HuH-7.5 (cell line): ENCODE measurements at regions not wholly inside any gene's neighbourhood (a gene's known extent, or its start where the extent isn't known, plus 50 kb on each side); places are given as distances from the start of the nearest gene placed in this dataset.

Source experiments
- DNase-seq: peaks from one replicate; pipeline ENCODE4 v3.0.0; 2011; ENCODE audit warnings: low spot score

DNA sequence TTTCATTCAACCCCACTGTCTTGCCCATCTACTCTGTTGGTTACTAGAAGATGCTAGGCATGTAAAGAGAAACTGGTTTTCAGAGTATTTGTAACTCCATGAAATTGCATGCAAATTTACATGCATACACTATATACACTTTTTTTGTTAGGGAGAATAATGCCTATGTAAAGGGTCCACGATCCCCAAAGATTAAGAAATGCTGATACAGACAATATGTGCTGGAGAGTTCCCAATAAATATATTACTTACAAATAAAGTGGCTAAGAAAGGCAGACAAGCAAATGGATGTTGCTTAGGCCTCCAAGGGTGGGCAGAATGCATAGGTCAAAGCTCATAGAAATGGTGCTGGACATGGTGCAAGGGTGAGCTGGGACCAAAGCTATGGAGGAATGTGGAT lies 109.6 kb upstream of the NHSL1 start:
- no peak for DNase-seq

DNA sequence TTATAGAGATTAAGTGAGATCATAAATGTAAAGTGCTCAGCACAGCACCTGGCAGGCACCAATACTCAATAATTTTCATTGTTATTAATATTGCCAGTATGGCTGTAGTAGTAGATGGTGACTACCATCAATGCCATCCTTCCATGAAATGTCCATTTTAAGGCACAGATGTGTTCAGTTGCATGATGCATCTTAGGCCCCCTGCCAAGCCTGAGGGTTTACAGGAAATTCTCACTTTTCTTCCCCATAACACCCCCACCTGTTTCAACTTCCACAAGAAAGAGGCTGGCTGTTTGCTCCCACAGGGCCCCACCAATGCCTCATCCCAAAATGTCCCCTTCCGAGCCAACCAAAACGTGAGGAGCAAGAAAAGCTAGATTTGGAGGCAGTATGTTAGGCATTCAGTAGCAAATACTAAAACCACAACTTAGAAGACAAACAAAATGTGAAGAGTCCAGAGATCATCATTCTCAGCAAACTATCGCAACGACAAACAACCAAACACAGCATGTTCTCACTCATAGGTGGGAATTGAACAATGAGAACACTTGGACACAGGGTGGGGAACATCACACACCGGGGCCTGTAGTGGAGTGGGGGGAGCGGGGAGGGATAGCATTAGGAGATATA lies 110.6 kb upstream of the NHSL1 start:
- no peak for DNase-seq

DNA sequence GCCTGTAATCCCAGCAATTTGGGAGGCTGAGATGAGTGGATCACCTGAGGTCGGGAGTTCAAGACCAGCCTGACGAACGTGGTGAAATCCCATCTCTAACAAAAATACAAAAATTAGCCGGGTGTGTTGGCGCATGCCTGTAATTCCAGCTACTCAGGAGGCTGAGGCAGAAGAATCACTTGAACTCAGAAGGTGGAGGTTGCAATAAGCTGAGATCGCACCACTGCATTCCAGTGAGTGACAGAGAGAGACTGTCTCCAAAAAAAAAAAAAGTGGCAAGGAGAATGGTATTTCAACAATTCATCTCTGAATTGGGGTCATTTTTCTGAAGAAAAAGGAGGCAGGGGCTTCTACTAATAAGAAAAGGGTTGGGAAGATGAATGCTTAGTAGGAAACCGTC lies 111.5 kb upstream of the NHSL1 start:
- no peak for DNase-seq

DNA sequence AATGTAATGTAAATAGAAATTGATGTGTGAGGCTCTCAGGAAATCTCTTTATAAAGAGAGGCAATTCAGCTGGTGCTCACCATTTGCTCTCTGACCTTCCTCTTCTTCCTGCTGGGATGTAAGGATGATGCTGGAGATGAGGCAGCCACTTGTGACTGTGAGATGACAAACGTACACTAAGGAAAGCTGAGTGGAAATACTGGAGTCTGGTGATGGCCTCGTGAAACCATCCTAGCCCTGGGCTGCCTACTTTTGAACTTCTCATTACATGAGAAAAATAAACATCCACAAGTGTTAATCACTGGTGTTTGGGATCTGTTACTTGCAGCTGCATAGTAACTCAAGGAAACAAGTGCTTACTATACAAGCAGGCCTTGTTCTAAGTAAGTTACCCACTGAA lies 114.9 kb upstream of the NHSL1 start:
- DNase-seq = no peak

DNA sequence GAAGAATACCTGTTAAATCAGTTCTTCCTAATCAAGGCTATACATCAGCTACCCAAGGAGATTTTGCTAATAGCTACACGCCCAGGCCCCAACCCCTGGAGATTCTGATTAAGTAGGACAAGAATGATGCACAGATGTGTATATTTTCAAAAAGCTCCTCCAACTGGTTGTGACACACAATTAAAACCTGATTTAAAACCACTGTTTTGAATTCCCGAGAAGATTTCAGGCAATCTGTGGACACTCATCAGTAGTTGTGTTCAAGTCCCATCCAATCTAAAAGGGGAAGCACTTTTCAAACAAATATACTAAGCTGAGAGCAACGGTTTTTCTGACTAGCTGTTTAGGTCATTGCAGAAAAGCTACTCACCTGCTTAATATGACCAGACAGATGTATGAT lies 118.9 kb upstream of the NHSL1 start:
- DNase-seq = no peak

DNA sequence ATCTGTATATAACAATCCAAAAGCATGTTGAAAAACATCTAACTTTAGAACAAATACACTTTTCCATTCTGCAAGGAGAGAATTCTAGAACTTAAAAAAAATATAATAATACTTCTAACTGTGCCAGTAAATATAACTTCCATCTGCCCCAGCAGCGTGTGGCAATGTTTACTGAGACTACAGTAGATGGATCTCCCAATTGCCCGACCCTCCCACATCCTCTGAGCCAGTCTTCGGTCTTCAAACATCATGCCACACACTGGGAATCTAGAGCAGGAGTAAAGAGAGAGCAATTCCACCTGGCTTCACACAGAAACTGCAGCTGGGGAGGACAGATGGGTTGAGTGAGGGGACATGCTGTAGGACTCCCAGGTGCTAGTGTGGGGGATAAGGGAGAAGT lies 121.3 kb upstream of the NHSL1 start:
- no peak for DNase-seq

DNA sequence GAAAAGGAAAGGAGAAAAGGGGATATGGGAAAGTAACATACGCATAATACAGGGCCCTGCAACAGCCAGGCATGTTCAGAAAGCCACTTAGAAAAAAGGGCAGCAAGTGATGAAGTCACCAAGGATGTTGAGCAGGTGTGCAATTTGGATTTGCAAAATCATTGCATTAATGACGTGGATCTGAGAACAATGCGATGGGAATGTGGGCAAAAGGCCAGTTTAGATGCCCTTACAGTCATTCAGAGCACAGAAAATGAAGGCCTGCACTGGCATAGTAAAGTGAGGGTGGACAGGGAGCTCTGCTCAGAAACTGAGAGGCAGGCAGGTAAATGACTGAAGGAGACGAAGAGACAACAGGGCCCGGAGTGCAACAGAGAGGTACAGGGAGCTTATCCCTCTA lies 123.7 kb upstream of the NHSL1 start:
- no peak for DNase-seq

DNA sequence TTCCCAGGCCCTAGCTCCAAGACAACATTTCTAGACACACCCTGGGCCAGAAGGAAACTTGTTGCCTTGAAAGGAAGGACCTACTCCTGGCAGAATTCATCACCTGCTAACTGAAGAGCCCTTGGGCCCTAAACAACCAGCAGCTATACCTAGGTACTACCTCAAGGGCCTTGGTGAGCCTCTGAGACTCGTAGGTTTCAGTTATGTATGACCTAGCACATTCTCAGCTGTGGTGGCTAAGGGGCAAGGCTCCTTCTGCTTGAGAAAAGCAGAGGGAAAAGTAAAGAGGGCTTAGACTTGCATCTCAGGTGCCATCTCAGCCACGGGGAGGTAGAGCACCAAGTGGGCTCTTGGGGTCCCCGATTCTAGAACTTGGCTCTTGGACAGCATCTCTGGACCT lies 132.3 kb upstream of the NHSL1 start:
- no peak for DNase-seq

DNA sequence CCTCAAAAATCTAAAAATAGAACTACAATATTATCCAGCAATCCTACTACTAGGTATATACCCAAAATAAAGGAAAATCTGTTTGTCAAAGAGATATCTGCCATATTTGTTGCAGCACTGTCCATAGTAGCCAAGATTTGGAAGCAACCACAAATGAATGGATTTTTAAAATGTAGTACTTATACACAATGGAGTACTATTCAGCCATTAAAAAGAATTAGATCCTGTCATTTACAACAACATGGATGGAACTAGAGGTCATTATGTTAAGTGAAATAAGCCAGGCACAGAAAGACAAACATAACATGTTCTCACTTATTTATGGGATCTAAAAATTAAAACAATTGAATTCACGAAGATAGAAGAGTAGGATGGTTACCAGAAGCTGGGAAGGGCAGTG lies 135.7 kb upstream of the CCDC28A start:
- no peak for DNase-seq

DNA sequence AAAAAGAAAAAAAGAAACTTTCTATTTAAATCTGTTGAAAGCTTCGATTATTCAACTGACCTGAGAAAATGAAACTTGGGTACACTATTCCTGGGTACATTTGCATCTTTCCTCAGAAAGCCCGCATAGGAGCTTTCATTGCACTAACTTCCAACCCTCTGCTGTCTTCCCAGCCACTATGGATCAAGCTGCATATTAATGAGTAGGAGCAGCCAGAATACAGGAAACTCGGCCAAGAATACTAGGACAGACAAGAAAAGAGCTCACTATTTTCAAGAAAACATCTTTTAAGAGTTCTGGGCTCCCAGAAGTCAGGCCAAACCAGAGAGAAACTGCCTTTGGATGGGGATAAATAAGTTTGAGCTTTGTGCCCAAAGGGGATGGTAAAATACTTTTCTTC lies 135.0 kb upstream of the CCDC28A start:
- no peak for DNase-seq

DNA sequence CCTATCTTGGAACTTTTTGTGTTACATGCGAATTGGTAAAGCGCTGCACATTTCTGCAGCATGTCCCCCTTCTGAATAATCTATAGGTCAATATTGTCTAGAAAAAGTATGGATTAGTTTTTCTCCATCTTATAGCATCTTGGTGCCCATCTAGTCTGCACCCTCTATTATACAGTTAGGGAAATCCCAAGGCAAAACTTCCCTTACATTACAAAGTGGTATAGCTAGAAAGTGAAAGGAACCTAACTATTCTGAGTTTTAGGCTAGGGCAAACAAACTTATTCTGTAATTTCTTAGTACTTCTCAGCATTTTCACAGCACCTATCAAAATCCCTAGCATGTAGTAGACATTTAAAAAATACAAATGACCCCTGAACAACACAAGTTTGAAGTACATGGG lies 133.5 kb upstream of the CCDC28A start:
- no peak for DNase-seq

DNA sequence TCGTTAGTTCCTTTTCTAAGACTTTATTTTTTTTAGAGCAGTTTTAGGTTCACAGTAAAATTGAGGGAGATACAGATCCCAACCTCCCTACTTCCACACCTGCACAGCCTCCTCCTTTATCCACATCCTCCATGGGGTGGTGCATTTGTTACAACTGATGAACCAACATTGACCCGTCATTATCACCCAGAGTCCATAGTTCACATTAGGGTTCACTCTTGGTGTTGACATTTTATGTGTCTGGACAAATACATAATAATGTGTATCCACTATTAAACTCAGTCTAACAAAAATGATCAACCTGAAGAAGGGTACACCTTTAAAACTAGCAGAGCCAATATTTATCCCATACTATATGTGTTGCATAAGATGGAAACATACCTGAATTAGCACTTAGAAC lies 130.4 kb upstream of the CCDC28A start:
- DNase-seq = no peak

DNA sequence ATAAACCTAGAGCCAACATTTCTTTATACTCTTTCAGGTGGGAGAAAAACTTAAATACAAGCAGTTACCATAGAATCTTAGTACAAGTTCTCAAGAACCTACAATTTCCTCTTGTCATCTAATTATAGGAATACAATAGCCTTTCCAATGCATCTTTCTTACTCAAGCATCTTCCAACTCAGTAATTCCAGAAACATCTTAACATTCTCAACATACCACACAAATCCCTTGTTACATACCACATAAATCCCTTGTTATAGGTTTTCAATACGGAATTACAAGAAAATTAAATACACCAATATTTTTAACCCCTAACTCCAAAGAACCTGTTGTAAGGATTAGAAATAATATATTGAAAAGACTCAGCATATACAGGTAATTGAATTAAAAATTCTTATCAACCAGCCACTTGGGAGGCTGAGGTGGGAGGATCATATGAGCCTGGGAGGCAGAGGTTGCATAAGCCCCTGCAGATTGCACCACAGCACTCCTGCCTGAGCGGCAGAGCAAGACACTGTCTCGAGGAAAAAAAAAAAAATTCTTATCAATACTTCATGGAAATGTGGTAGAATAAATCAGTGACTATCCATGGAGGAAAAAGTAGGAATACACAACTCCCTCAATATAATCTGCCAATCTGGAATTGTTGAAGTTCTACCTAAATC lies 127.5 kb upstream of the CCDC28A start:
- no peak for DNase-seq

DNA sequence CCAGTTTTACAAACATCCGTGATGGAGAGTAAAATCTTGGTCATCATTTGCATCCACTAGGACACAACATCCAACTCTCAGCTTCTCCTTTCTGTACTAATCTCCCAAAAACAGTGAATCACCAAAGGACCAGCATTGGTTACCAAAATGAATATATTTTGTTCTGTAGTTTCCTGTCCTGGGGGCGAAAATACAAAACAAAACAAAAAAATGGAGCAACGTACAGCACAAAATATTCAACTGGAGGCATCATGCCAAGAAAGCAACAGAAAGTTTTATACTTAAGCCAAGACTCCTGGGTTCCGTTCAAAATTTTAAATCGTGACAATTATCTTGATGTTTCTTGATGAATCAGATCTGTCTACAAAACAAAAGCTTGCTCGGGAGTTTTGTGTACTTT lies 126.6 kb upstream of the CCDC28A start:
- no peak for DNase-seq

DNA sequence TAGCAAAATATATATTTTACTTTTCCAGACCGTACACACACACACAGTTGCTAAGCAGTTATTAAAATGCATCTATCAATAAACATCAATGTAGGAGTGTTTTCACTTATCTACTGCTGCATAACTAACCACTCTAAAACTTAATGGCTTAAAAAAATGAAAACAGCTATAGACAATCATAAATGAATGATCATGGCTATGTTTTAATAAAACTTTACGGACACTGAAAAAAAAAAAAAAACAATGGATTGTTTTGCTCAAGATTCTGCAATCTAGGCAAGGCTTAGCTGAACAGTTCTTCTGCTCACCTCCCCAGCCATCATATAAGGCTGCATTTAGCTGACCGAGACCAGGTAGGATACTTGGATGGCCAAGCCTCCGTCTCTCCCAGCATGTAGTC lies 125.4 kb upstream of the CCDC28A start:
- DNase-seq = no peak

DNA sequence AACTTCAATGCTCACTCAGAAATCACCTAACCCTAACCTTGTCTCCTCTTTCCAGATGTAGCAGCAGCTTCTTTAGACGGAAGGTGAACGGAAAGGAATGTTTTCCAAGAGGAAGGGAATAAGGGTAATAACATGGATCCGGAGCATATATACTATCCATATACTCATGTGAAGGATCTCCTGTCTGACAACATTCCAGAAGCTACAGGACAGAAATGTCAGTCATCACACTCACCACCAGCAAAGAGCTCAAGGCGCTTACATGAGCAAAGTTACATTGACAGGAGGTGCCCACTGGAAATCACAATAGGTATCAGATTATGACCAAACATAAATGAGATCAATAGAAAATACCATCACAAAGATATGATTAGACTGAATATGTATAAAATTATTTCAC lies 122.1 kb upstream of the CCDC28A start:
- no peak for DNase-seq

DNA sequence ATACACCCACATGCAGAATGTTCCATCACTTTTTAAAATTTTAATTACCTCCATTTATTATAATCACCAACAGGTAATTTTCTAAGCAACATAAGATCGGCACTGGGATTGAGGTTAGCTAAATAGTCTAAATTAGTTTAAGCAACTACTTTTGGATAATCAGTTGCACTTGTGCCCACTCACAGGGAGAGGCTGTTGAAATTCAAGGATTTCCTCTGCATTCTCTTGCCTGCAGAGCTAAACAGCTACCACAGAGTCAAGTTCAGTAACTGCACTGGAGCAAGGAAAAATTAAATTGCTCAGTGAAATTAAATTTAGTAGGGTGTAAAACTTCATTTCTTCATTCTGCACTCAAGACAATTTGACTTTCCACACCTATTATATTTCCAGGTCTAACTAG lies 120.7 kb upstream of the CCDC28A start:
- DNase-seq = no peak

DNA sequence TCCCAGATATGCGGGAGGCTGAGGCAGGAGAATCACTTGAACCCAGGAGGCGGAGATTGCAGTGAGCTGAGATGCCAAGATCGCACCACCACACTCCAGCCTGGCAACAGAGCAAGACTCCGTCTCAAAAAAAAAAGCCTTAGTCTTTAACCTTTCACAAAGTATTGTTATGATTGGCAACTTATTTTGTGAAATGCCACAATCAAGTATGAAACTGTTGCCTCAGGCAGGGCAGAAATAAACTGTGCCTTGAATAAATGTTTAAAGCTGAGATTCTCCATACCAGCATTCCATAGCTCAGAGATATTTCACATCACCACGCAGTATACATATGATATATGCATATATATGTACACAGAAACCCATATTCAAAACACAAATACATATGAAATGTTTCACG lies 120.1 kb upstream of the CCDC28A start:
- DNase-seq = no peak

DNA sequence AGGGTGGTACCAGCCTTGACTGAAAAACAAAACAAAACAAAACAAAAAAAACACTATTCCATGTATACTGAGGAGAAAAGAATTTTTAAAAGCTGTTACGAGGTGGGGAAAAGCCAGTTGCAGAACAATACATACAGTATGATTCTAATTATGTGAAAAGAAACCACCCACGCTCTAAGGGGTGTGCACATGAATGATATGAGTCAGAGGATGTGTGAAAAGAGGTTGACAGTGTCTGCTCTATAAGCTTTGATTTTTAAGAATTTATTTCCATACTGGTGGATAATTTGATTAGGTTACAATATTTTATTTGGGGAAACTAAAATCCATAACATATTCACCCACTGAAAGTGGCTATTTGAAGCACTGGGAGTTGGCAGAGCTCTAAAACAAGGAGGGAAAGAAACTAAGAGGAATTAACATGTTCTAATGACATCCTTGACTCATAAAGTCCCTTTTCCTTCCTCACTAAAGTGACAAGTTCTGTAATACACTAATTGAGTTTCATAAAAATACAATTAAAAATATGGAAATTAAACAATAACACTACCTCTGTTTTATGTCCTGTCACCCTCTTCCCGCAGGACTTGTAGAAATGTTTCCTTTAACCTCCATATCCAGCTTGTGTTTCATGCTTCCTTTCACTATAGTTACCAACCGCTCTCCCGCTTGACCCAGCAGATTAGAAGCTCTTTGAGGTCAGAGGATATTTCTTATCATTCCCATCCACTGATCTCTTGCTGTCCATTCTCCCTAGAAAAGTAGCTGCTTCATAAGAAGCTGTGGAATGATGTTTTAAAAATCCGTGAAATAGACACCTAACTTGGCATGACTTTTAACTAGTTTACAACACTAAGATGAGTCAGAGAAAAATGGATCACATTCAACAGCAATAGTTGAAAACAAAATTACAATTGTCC lies 118.6 kb upstream of the CCDC28A start:
- DNase-seq = no peak

DNA sequence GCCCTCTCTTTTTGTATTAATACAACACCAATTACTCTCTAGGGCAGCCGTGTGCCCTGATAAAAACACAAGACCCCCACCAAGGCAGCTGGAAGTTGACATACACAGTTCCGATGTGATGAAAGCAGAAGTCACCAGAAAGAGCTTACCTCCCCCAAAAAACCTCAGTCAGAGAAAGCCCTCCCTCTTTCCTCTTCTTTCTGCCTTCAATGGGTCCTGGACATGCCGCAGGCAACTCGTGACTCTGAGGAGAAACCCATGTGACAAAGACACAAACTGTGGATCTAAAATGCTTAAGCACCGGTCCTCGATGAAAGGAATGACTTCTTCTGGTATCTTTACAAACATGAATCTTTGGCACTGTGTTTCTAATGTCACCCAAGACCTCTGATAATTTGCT lies 117.7 kb upstream of the CCDC28A start:
- DNase-seq = no peak

DNA sequence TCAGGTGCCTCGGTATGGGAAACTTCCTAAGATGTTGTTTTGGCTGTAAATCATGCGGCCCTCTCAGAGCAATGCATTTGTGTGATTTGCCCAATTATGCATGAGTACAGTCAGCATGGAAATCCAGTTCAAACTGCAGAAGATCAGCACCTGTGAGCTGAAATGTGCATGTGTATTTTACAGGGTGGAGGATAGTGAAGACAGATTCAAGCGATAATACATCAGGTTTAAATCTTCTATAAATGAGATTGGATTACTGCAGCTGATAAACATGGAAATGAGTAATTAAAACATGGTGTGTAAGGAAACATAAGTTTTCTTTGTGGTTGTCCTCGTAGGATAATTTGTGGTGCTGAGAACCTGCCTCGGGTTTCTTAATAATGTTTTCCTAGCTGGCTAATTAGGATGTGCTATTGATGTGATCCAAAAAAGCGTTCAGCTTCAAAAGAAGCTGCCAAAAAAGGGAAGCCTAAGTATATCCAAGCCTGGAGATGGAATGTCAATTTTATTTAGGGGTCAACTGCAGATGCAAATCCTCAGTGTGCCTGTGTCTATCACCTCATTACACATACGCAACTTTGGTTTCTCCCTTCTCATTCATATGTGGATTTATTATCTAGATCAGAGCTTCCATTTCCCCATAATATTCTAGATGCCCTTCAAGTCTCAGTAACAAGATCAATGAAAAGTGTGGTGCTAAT lies 117.1 kb upstream of the CCDC28A start:
- DNase-seq = no peak

DNA sequence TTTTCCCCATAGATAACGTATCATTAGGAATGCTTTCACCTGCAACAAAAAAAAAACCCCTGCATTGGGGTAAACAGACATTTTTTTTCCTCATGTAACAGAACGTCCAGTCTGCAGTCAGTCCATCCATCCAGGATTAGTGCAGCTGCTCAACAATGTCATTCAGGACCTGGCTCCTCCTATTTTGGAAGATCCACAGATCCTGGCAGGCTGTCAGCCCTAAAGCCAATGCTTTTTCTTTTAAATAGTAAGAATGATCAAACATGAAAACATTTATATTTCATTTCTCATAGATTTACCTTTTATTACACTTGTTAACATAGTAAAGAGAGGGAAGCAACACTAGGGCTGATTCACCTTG lies 116.5 kb upstream of the CCDC28A start:
- DNase-seq = no peak

DNA sequence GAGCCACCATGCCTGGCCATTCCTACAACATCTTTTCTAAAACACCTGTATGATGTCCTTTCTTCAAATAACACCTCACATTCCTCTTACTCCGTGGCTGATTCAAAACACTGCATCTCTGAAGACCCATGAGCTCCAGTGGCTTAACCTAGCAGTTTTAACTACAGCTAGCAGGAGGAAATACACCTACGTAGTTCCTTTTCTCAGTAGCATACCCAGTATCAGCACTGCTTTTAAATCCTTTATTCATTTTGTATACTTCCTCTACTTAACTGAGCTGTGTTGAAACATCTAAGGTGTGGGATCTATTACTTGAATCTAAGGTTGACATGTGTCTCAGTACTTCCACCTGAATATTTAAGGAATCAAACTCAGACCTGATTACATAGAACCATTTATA lies 113.6 kb upstream of the CCDC28A start:
- no peak for DNase-seq
